ENCODE measurements at regions not wholly inside any gene's neighbourhood (a gene's known extent, or its start where the extent isn't known, plus 50 kb on each side); places are given as distances from the start of the nearest gene placed in this dataset.
A peak's percentile ranks its signal among the peaks of the same experiment; 100 is the strongest.

GRCh38 chr15:92806763-92807162 lies 93.4 kb upstream of the CHD2 start:
- no peak for TF ChIP-seq CTCF (IDR thresholded peaks at IDR 0.05)
- H3K27me3 Mint-ChIP-seq (ENCODE audit: low read depth) = no peaks in the 10 kb centered on the region
- H3K4me3 Mint-ChIP-seq (ENCODE audit: unreplicated experiment) = no peak overlapping the region
- no peak for DNase-seq (ENCODE audit: low spot score)
- no peaks in the 10 kb centered on the region for H3K9me3 Mint-ChIP-seq (ENCODE audit: low read depth)
- H3K27ac Mint-ChIP-seq (ENCODE audit: unreplicated experiment) = no peak overlapping the region
- H3K36me3 Mint-ChIP-seq (ENCODE audit: low read depth) = no peaks in the 10 kb centered on the region
- H3K4me1 Mint-ChIP-seq (ENCODE audit: low read depth) = peaks cover 64% of the 10 kb centered on the region

- TF ChIP-seq CTCF (IDR thresholded peaks at IDR 0.05) = no peak
- Mint-ChIP-seq H3K36me3 (ENCODE audit: low read depth) (no peaks in the 10 kb centered on the region), H3K27me3 (ENCODE audit: low read depth) (no peaks in the 10 kb centered on the region), H3K9me3 (ENCODE audit: low read depth) (no peaks in the 10 kb centered on the region), H3K27ac (ENCODE audit: unreplicated experiment) (peak overlapping the region; percentile 98), H3K4me1 (ENCODE audit: low read depth) (peaks cover 59% of the 10 kb centered on the region), H3K4me3 (ENCODE audit: unreplicated experiment) (peak overlapping the region; percentile 47)
- DNase-seq (ENCODE audit: low spot score) = no peak
These were observed 92.1 kb upstream of the CHD2 start for GRCh38 chr15:92807971-92808571.

GRCh38 chr15:92808598-92809063 lies 91.5 kb upstream of the CHD2 start:
- no peak for DNase-seq (ENCODE audit: low spot score)
- peaks cover 54% of the 10 kb centered on the region for H3K4me1 Mint-ChIP-seq (ENCODE audit: low read depth)

GRCh38 chr15:92809064-92809879 lies 90.9 kb upstream of the CHD2 start:
- H3K4me1 Mint-ChIP-seq (ENCODE audit: low read depth) = peaks cover 48% of the 10 kb centered on the region
- no peaks in the 10 kb centered on the region for H3K36me3 Mint-ChIP-seq (ENCODE audit: low read depth)
- peak overlapping the region; percentile 75 for H3K4me3 Mint-ChIP-seq (ENCODE audit: unreplicated experiment)
- H3K9me3 Mint-ChIP-seq (ENCODE audit: low read depth) = no peaks in the 10 kb centered on the region
- peak overlapping the region; percentile 98 for H3K27ac Mint-ChIP-seq (ENCODE audit: unreplicated experiment)
- DNase-seq (ENCODE audit: low spot score) = peak; percentile 99
- TF ChIP-seq CTCF (IDR thresholded peaks at IDR 0.05) = peak; percentile 97
- H3K27me3 Mint-ChIP-seq (ENCODE audit: low read depth) = no peaks in the 10 kb centered on the region

More at GRCh38 chr15:92808598-92809063, 91.5 kb upstream of the CHD2 start:
- Mint-ChIP-seq H3K9me3 (ENCODE audit: low read depth) (no peaks in the 10 kb centered on the region), H3K27me3 (ENCODE audit: low read depth) (no peaks in the 10 kb centered on the region), H3K4me3 (ENCODE audit: unreplicated experiment) (peak overlapping the region; percentile 75), H3K27ac (ENCODE audit: unreplicated experiment) (peak overlapping the region; percentile 98), H3K36me3 (ENCODE audit: low read depth) (no peaks in the 10 kb centered on the region)
- peak; percentile 7 for TF ChIP-seq CTCF (IDR thresholded peaks at IDR 0.05)

GRCh38 chr15:92809880-92810361 lies 90.2 kb upstream of the CHD2 start:
- no peaks in the 10 kb centered on the region for H3K9me3 Mint-ChIP-seq (ENCODE audit: low read depth)
- peaks cover 44% of the 10 kb centered on the region for H3K4me1 Mint-ChIP-seq (ENCODE audit: low read depth)
- H3K4me3 Mint-ChIP-seq (ENCODE audit: unreplicated experiment) = peak overlapping the region; percentile 75
- no peak for TF ChIP-seq CTCF (IDR thresholded peaks at IDR 0.05)
- H3K27ac Mint-ChIP-seq (ENCODE audit: unreplicated experiment) = peak overlapping the region; percentile 98
- no peaks in the 10 kb centered on the region for H3K27me3 Mint-ChIP-seq (ENCODE audit: low read depth)
- DNase-seq (ENCODE audit: low spot score) = no peak
- H3K36me3 Mint-ChIP-seq (ENCODE audit: low read depth) = no peaks in the 10 kb centered on the region
